BLaER1 (cell line): ENCODE measurements at regions not wholly inside any gene's neighbourhood (a gene's known extent, or its start where the extent isn't known, plus 50 kb on each side); places are given as distances from the start of the nearest gene placed in this dataset.

Experiments used
- H3K27ac ChIP-seq: shearing (Covaris generic); formaldehyde crosslinking; 2 replicates; pipeline ENCODE4 v1.8.1; 2022
- H3K27me3 ChIP-seq: shearing (Covaris generic); formaldehyde crosslinking; 2 replicates; pipeline ENCODE4 v1.8.1; 2022
- H3K36me3 ChIP-seq: shearing (Covaris generic); formaldehyde crosslinking; 2 replicates; pipeline ENCODE4 v1.8.1; 2022
- H3K4me1 ChIP-seq: shearing (Covaris generic); formaldehyde crosslinking; 2 replicates; pipeline ENCODE4 v1.8.1; 2022
- H3K4me2 ChIP-seq: shearing (Covaris generic); formaldehyde crosslinking; 2 replicates; pipeline ENCODE4 v1.8.1; 2022
- H3K4me3 ChIP-seq: shearing (Covaris generic); formaldehyde crosslinking; 2 replicates; pipeline ENCODE4 v1.8.1; 2022
- H3K9ac ChIP-seq: shearing (Covaris generic); formaldehyde crosslinking; 2 replicates; pipeline ENCODE4 v1.8.1; 2022
- H3K9me3 ChIP-seq: shearing (Covaris generic); formaldehyde crosslinking; 2 replicates; pipeline ENCODE4 v1.8.1; 2022
- H4K20me1 ChIP-seq: shearing (Covaris generic); formaldehyde crosslinking; 2 replicates; pipeline ENCODE4 v1.8.1; 2022
- Cebpa-rat ChIP-seq: shearing (Covaris generic); IDR thresholded peaks from 2 replicates; pipeline ENCODE4 v1.8.1; 2022

GRCh38 chr7:49243521-49243920, 319.2 kb downstream of the CDC14C start:
- Histone ChIP-seq H3K27me3 (no peaks in the 10 kb centered on the region), H4K20me1 (no peaks in the 10 kb centered on the region)

GRCh38 chr7:49244543-49244942, 320.2 kb downstream of the CDC14C start:
- H3K27ac ChIP-seq = 0 out of 2 replicates have a peak overlapping the region, but pooled peaks have one; percentile 44

More at GRCh38 chr7:49243521-49243920, 319.2 kb downstream of the CDC14C start:
- Histone ChIP-seq H3K9me3 (peaks cover 12% of the 10 kb centered on the region), H3K36me3 (no peaks in the 10 kb centered on the region), H3K27ac (no peak overlapping the region), H3K4me2 (no peak overlapping the region), H3K4me1 (peaks cover 25% of the 10 kb centered on the region), H3K9ac (no peak overlapping the region), H3K4me3 (no peak overlapping the region)
- no peak for TF ChIP-seq Cebpa-rat

GRCh38 chr7:49245062-49245461, 320.7 kb downstream of the CDC14C start:
- Histone ChIP-seq H3K9me3 (no peaks in the 10 kb centered on the region), H3K4me3 (no peak overlapping the region), H3K9ac (no peak overlapping the region), H3K4me2 (peak overlapping the region; percentile 60), H3K27me3 (no peaks in the 10 kb centered on the region), H4K20me1 (no peaks in the 10 kb centered on the region), H3K36me3 (no peaks in the 10 kb centered on the region), H3K27ac (peak overlapping the region; percentile 44), H3K4me1 (peaks cover 25% of the 10 kb centered on the region)
- TF ChIP-seq Cebpa-rat = no peak

More at GRCh38 chr7:49244543-49244942, 320.2 kb downstream of the CDC14C start:
- Histone ChIP-seq H3K9me3 (peaks cover 2% of the 10 kb centered on the region), H3K4me3 (no peak overlapping the region), H3K36me3 (no peaks in the 10 kb centered on the region), H3K4me2 (peak overlapping the region; percentile 60), H4K20me1 (no peaks in the 10 kb centered on the region), H3K4me1 (peaks cover 25% of the 10 kb centered on the region), H3K27me3 (no peaks in the 10 kb centered on the region), H3K9ac (no peak overlapping the region)
- no peak for TF ChIP-seq Cebpa-rat

GRCh38 chr7:49247759-49248158, 323.4 kb downstream of the CDC14C start:
- H3K4me1 ChIP-seq = peaks cover 25% of the 10 kb centered on the region
- TF ChIP-seq Cebpa-rat = no peak
- H3K27me3 ChIP-seq = no peaks in the 10 kb centered on the region
- H3K4me3 ChIP-seq = no peak overlapping the region
- H3K9ac ChIP-seq = no peak overlapping the region
- H3K9me3 ChIP-seq = no peaks in the 10 kb centered on the region
- no peaks in the 10 kb centered on the region for H4K20me1 ChIP-seq
- H3K4me2 ChIP-seq = no peak overlapping the region
- no peak overlapping the region for H3K27ac ChIP-seq
- H3K36me3 ChIP-seq = no peaks in the 10 kb centered on the region

- H3K4me1 ChIP-seq = no peaks in the 10 kb centered on the region
- no peak for TF ChIP-seq Cebpa-rat
- H3K4me3 ChIP-seq = no peak overlapping the region
Observed at GRCh38 chr7:49255054-49255453, 330.7 kb downstream of the CDC14C start.

GRCh38 chr7:49260538-49260937, 336.2 kb downstream of the CDC14C start:
- Histone ChIP-seq H4K20me1 (no peaks in the 10 kb centered on the region), H3K4me3 (no peak overlapping the region), H3K27me3 (no peaks in the 10 kb centered on the region), H3K9ac (no peak overlapping the region), H3K4me1 (no peaks in the 10 kb centered on the region), H3K9me3 (no peaks in the 10 kb centered on the region), H3K36me3 (no peaks in the 10 kb centered on the region), H3K4me2 (no peak overlapping the region), H3K27ac (no peak overlapping the region)
- TF ChIP-seq Cebpa-rat = no peak

More at GRCh38 chr7:49255054-49255453, 330.7 kb downstream of the CDC14C start:
- Histone ChIP-seq H3K4me2 (no peak overlapping the region), H3K9ac (no peak overlapping the region), H3K27ac (no peak overlapping the region), H3K9me3 (no peaks in the 10 kb centered on the region), H3K27me3 (no peaks in the 10 kb centered on the region), H4K20me1 (no peaks in the 10 kb centered on the region), H3K36me3 (no peaks in the 10 kb centered on the region)

- Histone ChIP-seq H3K27me3 (no peaks in the 10 kb centered on the region), H3K9ac (no peak overlapping the region), H3K36me3 (no peaks in the 10 kb centered on the region), H3K27ac (no peak overlapping the region), H4K20me1 (no peaks in the 10 kb centered on the region), H3K9me3 (no peaks in the 10 kb centered on the region), H3K4me3 (no peak overlapping the region), H3K4me2 (no peak overlapping the region), H3K4me1 (no peaks in the 10 kb centered on the region)
- no peak for TF ChIP-seq Cebpa-rat
Observed at GRCh38 chr7:49261928-49262327, 337.6 kb downstream of the CDC14C start.

- H3K36me3 ChIP-seq = no peaks in the 10 kb centered on the region
- H3K4me2 ChIP-seq = no peak overlapping the region
- TF ChIP-seq Cebpa-rat = no peak
- no peak overlapping the region for H3K9ac ChIP-seq
- no peak overlapping the region for H3K4me3 ChIP-seq
- no peak overlapping the region for H3K27ac ChIP-seq
- no peaks in the 10 kb centered on the region for H3K4me1 ChIP-seq
- no peaks in the 10 kb centered on the region for H3K27me3 ChIP-seq
- H3K9me3 ChIP-seq = no peaks in the 10 kb centered on the region
- H4K20me1 ChIP-seq = no peaks in the 10 kb centered on the region
Observed at GRCh38 chr7:49264530-49264929, 340.2 kb downstream of the CDC14C start.

GRCh38 chr7:49273897-49274296, 349.6 kb downstream of the CDC14C start:
- no peak for TF ChIP-seq Cebpa-rat
- Histone ChIP-seq H3K4me2 (no peak overlapping the region), H3K36me3 (no peaks in the 10 kb centered on the region), H3K4me3 (no peak overlapping the region), H3K27me3 (no peaks in the 10 kb centered on the region), H3K9ac (no peak overlapping the region), H4K20me1 (no peaks in the 10 kb centered on the region), H3K27ac (no peak overlapping the region), H3K9me3 (no peaks in the 10 kb centered on the region), H3K4me1 (no peaks in the 10 kb centered on the region)

- Histone ChIP-seq H3K9ac (no peak overlapping the region), H3K36me3 (no peaks in the 10 kb centered on the region), H3K4me2 (no peak overlapping the region), H3K4me1 (0 out of 2 replicates have a peak, but pooled peaks cover 4% of the 10 kb centered on the region), H3K27me3 (no peaks in the 10 kb centered on the region), H4K20me1 (no peaks in the 10 kb centered on the region), H3K4me3 (no peak overlapping the region), H3K9me3 (no peaks in the 10 kb centered on the region), H3K27ac (no peak overlapping the region)
- TF ChIP-seq Cebpa-rat = no peak
Observed at GRCh38 chr7:49279891-49280290, 355.5 kb downstream of the CDC14C start.

GRCh38 chr7:49287653-49288052, 363.3 kb downstream of the CDC14C start:
- Histone ChIP-seq H3K36me3 (no peaks in the 10 kb centered on the region), H3K4me1 (no peaks in the 10 kb centered on the region), H3K27me3 (no peaks in the 10 kb centered on the region), H3K9ac (no peak overlapping the region), H3K9me3 (no peaks in the 10 kb centered on the region), H3K4me3 (no peak overlapping the region), H4K20me1 (no peaks in the 10 kb centered on the region), H3K4me2 (no peak overlapping the region), H3K27ac (no peak overlapping the region)
- no peak for TF ChIP-seq Cebpa-rat
